IMR-90 (cell line): ENCODE measurements at regions not wholly inside any gene's neighbourhood (a gene's known extent, or its start where the extent isn't known, plus 50 kb on each side); places are given as distances from the start of the nearest gene placed in this dataset.

Experiments
- ATAC-seq: fragments of 200-7000 bp; cut with Tn5 transposase; 2 replicates; pipeline ENCODE4 v1.9.1; 2020; ENCODE audit warnings: low read depth, mild to moderate bottlenecking, moderate library complexity
- BruUV-seq: library from RNA; stranded (reverse); fragments of 400-500 nt; replicated peaks from 2 replicates; lab custom pipeline; 2021; lab: Mats Ljungman, UMichigan
- CTCF ChIA-PET: fragments of 300-600 bp; formaldehyde crosslinking; extraction: SDS; loops from one replicate; lab custom pipeline; 2021; ENCODE audit warnings: antibody characterized with exemption; lab: Yijun Ruan, JAX
- POLR2A ChIA-PET: fragments of 300-600 bp; sonication (Branson Sonifier 250); formaldehyde crosslinking; loops from one replicate; lab custom pipeline; 2022; ENCODE audit warnings: antibody characterized with exemption; ENCODE audit not compliant: unreplicated experiment; lab: Charles Lee
- DNase-seq: peaks from one replicate; pipeline ENCODE4 v3.0.0; 2013
- H2AFZ ChIP-seq: replicated peaks from 2 replicates; pipeline ENCODE3; 2013; ENCODE audit warnings: low read length, mild to moderate bottlenecking; ENCODE audit not compliant: poor library complexity
- H2AK5ac ChIP-seq: 2 replicates; pipeline ENCODE4 v1.6.1; 2013; ENCODE audit warnings: low read depth, low read length, inconsistent platforms
- H2AK9ac ChIP-seq: replicated peaks from 2 replicates; pipeline ENCODE3; 2013; ENCODE audit warnings: mild to moderate bottlenecking, low read depth, low read length, moderate library complexity; ENCODE audit not compliant: poor library complexity
- H2BK120ac ChIP-seq: 2 replicates; pipeline ENCODE4 v1.6.1; 2013; ENCODE audit warnings: low read depth, low read length, inconsistent platforms
- H2BK15ac ChIP-seq: 3 replicates; pipeline ENCODE4 v1.6.1; 2013; ENCODE audit warnings: low read depth, low read length, inconsistent platforms
- H2BK20ac ChIP-seq: 2 replicates; pipeline ENCODE4 v1.6.1; 2013; ENCODE audit warnings: low read depth, mild to moderate bottlenecking, inconsistent platforms, low read length, moderate library complexity
- H2BK5ac ChIP-seq: 2 replicates; pipeline ENCODE4 v1.6.1; 2013; ENCODE audit warnings: mild to moderate bottlenecking, low read depth, low read length, inconsistent platforms; ENCODE audit not compliant: poor library complexity, severe bottlenecking
- H3K14ac ChIP-seq: replicated peaks from 2 replicates; pipeline ENCODE4 v1.6.1; 2013; ENCODE audit warnings: low read depth, low read length, inconsistent platforms
- H3K18ac ChIP-seq: 2 replicates; pipeline ENCODE4 v1.6.1; 2013; ENCODE audit warnings: low read depth, low read length, control low read depth
- H3K23ac ChIP-seq: 2 replicates; pipeline ENCODE4 v1.6.1; 2013; ENCODE audit warnings: low read depth, low read length, inconsistent platforms
- H3K27ac ChIP-seq: 2 replicates; pipeline ENCODE4 v1.5.1; 2013; ENCODE audit warnings: mild to moderate bottlenecking, control low read depth, low read length; ENCODE audit not compliant: insufficient read depth
- H3K27me3 ChIP-seq: 2 replicates; pipeline ENCODE4 v1.6.1; 2013; ENCODE audit warnings: low read length; ENCODE audit not compliant: control insufficient read depth, insufficient read depth
- H3K36me3 ChIP-seq: 2 replicates; pipeline ENCODE4 v1.6.1; 2013; ENCODE audit warnings: low read length, mixed read lengths; ENCODE audit not compliant: control insufficient read depth, insufficient read depth
- H3K4ac ChIP-seq: 2 replicates; pipeline ENCODE4 v1.6.1; 2013; ENCODE audit warnings: low read depth, low read length, inconsistent platforms
- H3K4me1 ChIP-seq: 2 replicates; pipeline ENCODE4 v1.6.1; 2013; ENCODE audit warnings: low read length, mixed read lengths; ENCODE audit not compliant: control insufficient read depth, insufficient read depth
- H3K4me2 ChIP-seq: 2 replicates; pipeline ENCODE4 v1.6.1; 2013; ENCODE audit warnings: low read depth, mild to moderate bottlenecking, control low read depth, low read length, moderate library complexity
- H3K4me3 ChIP-seq: 2 replicates; pipeline ENCODE4 v1.5.1; 2013; ENCODE audit warnings: low read depth, mild to moderate bottlenecking, control low read depth, low read length, moderate library complexity; ENCODE audit not compliant: insufficient read depth
- H3K56ac ChIP-seq: 2 replicates; pipeline ENCODE4 v1.6.1; 2013; ENCODE audit warnings: low read length, inconsistent platforms; ENCODE audit not compliant: insufficient read depth; ENCODE audit errors: extremely low read depth
- H3K79me1 ChIP-seq, 2 experiments: 2 replicates each; pipeline ENCODE4 v1.6.1; 2013; ENCODE audit warnings: low read length in 2 of 2, inconsistent platforms in 1 of 2, low read depth in 1 of 2
- H3K9ac ChIP-seq: 2 replicates; pipeline ENCODE4 v1.6.1; 2013; ENCODE audit warnings: low read depth, low read length, control low read depth
- H3K9me1 ChIP-seq: 2 replicates; pipeline ENCODE4 v1.6.1; 2013; ENCODE audit warnings: low read length, inconsistent platforms; ENCODE audit not compliant: insufficient read depth
- H3K9me3 ChIP-seq: 2 replicates; pipeline ENCODE4 v1.6.1; 2013; ENCODE audit warnings: low read length; ENCODE audit not compliant: control insufficient read depth, insufficient read depth
- H4K20me1 ChIP-seq: 2 replicates; pipeline ENCODE4 v1.6.1; 2013; ENCODE audit warnings: low read length, inconsistent platforms; ENCODE audit not compliant: insufficient read depth
- H4K5ac ChIP-seq: 2 replicates; pipeline ENCODE4 v1.6.1; 2013; ENCODE audit warnings: mild to moderate bottlenecking, low read depth, low read length, control low read depth
- H4K8ac ChIP-seq, 2 experiments: 2 replicates each; pipeline ENCODE4 v1.6.1; 2013; ENCODE audit warnings: low read depth in 2 of 2, low read length in 2 of 2, control low read depth in 1 of 2, inconsistent platforms in 1 of 2
- H4K91ac ChIP-seq: 2 replicates; pipeline ENCODE4 v1.6.1; 2013; ENCODE audit warnings: low read depth, low read length, inconsistent platforms; ENCODE audit not compliant: insufficient read depth
- CHD1 ChIP-seq: IDR thresholded peaks from 2 replicates; pipeline ENCODE4 v1.6.1; 2012; ENCODE audit warnings: low read depth, low read length, improper control_type of control experiment
- MAZ ChIP-seq: IDR thresholded peaks from 2 replicates; pipeline ENCODE4 v1.6.1; 2012; ENCODE audit warnings: low read depth, mild to moderate bottlenecking, low read length, improper control_type of control experiment, moderate library complexity, borderline replicate concordance
- RFX5 ChIP-seq: IDR thresholded peaks from 2 replicates; pipeline ENCODE4 v1.8.0; 2012; ENCODE audit warnings: low read depth, mild to moderate bottlenecking, low read length, moderate library complexity
- WGBS, 2 experiments: methylation state at CpG; one replicate each; pipeline versions ENCODE4 v1.1.5 to v1.1.7; 2013; ENCODE audit warnings: missing lambda C conversion rate in 2 of 2; ENCODE audit not compliant: insufficient read length in 1 of 2; ENCODE audit errors: extremely low coverage in 2 of 2; 5-methylcytosine and 5-hydroxymethylcytosine counted together
- dilution Hi-C: fragments of 300-500 bp; cut with HindIII; formaldehyde crosslinking; loops from one replicate; pipeline ENCODE4 v1.14.3; 2018; ENCODE audit warnings: low sequenced_read_pairs; ENCODE audit not compliant: unreplicated experiment
- in situ Hi-C: fragments of 300-500 bp; cut with MboI; formaldehyde crosslinking; loops from 3 replicates; pipeline ENCODE4 v1.14.3; 2019; ENCODE audit warnings: low sequenced_read_pairs, inconsistent platforms, mixed read lengths
- intact Hi-C: fragments of 100-400 bp; cut with micrococcal nuclease; formaldehyde crosslinking; loops from 2 replicates; pipeline ENCODE4 v1.10.0; 2022

DNA sequence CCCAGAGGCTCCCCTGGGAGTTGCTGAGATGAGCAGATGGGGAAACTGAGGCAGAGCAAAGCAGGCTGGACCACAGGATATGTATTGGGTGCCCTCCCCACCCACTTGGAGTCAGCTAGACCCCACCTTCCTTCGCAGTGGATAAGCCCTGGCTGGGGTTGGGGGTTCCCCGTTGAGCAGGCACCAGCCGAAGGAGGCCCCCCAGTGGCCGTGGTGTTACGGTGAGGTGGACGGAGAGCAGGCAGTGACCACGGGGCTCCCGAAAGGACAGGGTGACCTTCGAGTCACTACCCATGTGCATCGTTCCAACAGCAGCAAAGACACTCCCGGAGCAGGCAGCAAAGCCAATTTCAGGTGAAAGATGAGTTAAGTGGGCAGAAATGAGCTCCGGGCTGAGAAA is 62.4 kb upstream of the ADGRE5 start:
- H4K91ac ChIP-seq: no peak overlapping the region
- H3K27me3 ChIP-seq: peaks cover 4% of the 10 kb centered on the region
- no peak overlapping the region for H2BK5ac ChIP-seq
- H2AK5ac ChIP-seq: no peak overlapping the region
- no peaks in the 10 kb centered on the region for H4K20me1 ChIP-seq
- no peak overlapping the region for H2AFZ ChIP-seq
- in situ Hi-C loops: no loop called here
- no peak overlapping the region for H3K4ac ChIP-seq
- no peak overlapping the region for H3K27ac ChIP-seq
- H4K8ac ChIP-seq: no peak overlapping the region
- intact Hi-C loops: no loop called here
- ChIA-PET CTCF (no interaction called here), POLR2A (no interaction called here)
- H3K4me3 ChIP-seq: no peak overlapping the region
- no peak overlapping the region for H2AK9ac ChIP-seq
- no peak for TF ChIP-seq MAZ
- TF ChIP-seq CHD1: no peak
- TF ChIP-seq RFX5: no peak
- no peak overlapping the region for H2BK20ac ChIP-seq
- DNase-seq (no peak), ATAC-seq (no peak)
- no peaks in the 10 kb centered on the region for H3K36me3 ChIP-seq
- no peak overlapping the region for H3K4me2 ChIP-seq
- no peak overlapping the region for H3K9ac ChIP-seq
- dilution Hi-C loops: no loop called here
- no peak overlapping the region for H2BK120ac ChIP-seq
- BruUV-seq: no TSS peak
- no peaks in the 10 kb centered on the region for H3K9me1 ChIP-seq
- no peak overlapping the region for H2BK15ac ChIP-seq
- no peak overlapping the region for H4K5ac ChIP-seq
- WGBS, 2 experiments: 44% methylated on average over 4 of the region's 12 CpGs; no CpG with 5 or more reads in 1 of the 2 experiments
- H3K4me1 ChIP-seq: no peaks in the 10 kb centered on the region
- no peak overlapping the region for H3K23ac ChIP-seq
- peaks cover 7% of the 10 kb centered on the region for H3K9me3 ChIP-seq
- H3K79me1 ChIP-seq: no peaks in the 10 kb centered on the region
- no peak overlapping the region for H3K18ac ChIP-seq
- no peak overlapping the region for H3K56ac ChIP-seq
- no peak overlapping the region for H3K14ac ChIP-seq
